ENCODE measurements at regions not wholly inside any gene's neighbourhood (a gene's known extent, or its start where the extent isn't known, plus 50 kb on each side); places are given as distances from the start of the nearest gene placed in this dataset.

DNA sequence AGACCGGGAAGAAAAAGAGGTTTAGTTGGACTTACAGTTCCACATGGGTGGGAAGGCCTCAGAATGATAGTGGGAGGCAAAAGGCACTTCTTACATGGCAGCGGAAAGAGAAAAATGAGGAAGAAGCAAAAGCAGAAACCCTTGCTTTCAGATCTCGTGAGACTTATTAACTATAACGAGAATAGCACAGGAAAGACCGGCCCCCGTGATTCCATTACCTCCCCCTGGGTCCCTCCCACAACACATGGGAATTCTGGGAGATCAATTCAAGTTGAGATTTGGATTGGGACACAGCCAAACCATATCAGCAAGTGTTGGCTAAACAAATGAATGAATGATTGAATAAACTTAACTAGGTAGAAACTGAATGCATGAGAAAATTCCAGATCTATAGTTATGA, 85.3 kb upstream of the PARP11 start:
- peak; percentile 68 to 73 for DNase-seq

- DNase-seq = no peak
Measured at GRCh38 chr12:3951380-3952135, 78.4 kb upstream of the PARP11 start.

DNA sequence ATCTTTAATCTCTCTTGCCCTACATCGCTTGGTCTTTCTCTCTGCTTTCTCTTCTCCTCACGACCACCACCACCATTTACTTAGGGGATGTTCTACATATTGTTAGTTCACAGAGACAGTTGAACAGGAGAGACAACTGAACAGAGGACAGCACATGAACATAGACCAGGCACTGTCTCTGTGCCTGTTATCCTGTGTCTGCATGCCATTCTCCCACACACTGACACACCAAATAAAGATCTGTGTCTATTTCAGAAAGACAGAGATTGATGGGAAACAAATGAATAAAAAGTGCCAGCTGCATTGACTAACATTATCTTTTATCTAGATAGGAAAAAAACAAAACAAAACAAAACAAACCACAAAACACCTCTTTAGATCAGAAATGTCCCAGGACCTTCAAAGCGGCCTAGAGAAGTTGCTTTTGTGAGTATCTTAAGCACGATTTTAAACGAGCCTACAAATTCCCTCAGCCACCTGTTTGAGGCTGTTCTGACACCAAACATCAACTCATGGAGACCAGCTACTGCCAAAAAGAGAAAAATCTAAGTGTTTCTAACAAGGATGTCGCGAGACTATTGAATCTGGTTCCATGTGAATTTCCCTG, 77.6 kb upstream of the PARP11 start:
- DNase-seq = no peak

DNA sequence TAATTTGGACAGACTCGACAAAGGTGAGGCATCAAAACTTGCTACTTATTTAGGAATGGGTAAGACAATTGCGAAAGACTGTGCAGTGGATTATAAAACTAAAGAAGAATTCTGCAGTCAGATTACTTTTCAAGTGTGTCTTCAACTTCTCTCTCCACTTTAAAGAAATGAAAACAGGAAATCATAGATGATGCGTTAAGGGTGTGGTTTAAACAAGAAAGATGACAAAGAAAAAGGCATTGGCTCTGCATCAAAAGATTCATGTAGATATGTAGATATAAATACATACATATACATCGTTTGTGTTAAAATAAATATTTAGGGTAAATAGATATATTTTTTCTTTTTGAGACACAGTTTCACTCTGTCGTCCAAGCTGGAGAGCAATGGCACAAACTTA, 74.6 kb upstream of the PARP11 start:
- DNase-seq = peak in 1 of 2 donors; percentile 73

DNA sequence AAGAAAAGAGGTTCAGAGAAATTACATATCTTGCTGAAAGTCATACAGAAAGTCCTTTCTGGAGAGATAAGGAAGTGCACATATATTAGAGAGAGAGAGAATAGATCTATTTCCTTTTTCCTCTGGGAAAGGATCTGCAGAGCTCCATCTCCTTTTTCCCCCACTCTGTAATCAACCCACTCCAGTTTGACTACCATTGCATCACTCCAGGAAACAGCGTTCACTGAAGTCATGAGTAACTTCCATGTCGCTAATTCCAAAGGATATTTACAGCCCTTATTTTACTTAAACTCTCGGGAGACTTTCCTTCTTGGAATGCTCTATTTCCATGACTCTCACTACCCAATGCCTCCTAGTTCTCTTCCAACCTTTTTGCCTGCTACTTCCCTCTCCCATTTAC, 72.5 kb upstream of the PARP11 start:
- DNase-seq = no peak

DNA sequence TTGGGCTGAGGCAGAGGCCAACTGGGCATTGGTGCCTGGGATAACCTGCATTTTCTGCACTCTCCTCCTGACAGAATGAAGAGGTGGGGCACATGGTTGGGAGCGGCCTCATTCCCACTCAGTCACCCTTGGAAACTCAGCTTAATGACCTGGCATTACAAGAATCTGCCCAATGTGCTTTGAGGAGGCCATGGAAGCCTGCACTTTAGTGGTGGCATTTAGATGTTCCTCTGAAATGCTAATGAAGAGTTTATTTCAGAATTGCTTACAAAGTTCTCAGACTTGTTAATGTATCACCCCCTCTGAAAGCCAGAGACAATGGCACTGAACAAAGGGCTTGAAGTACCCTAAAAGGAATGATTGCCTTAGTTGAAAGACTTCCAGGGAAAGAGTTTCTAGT, 71.4 kb upstream of the PARP11 start:
- no peak for DNase-seq

DNA sequence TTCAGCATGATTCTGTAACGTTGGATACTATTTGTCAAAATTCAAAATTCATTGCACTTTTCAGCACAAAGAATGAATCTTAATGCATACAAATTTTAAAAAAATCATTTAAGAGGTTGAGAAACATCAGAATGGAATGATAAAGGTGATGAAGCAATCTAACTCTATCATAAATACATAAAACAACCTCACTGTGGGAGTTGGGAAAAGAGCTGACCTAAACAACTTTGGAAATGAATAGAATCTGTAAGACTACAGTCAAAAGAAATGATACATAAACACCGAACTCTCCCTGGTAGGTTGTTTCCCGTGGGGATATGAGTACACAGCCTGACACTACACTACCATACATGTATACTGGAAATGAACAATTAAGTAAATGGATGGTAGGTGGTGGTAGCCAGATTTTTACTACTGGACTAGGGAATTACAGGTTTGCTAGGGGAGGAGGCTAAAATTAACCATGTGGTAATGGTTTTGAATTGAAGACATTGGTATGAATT, 64.9 kb upstream of the PARP11 start:
- no peak for DNase-seq

DNA sequence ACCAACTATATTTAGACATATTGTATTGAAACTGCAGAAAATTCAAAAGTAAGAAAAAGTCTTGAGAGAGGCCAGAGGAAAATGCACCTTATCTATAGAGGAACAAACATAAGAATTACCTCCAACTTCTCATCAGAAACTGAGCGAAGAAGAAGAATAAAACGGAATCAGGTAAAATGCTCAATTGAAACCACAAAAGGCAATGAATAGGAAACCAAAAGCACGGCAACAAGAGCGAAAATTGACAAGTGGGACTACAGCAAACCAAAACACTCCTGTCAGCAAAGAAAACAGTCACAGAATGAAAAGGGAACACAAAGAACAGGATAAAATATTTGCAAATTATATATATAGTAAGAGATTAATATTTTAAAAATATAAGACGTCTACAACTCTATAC, 61.9 kb upstream of the PARP11 start:
- DNase-seq = no peak

DNA sequence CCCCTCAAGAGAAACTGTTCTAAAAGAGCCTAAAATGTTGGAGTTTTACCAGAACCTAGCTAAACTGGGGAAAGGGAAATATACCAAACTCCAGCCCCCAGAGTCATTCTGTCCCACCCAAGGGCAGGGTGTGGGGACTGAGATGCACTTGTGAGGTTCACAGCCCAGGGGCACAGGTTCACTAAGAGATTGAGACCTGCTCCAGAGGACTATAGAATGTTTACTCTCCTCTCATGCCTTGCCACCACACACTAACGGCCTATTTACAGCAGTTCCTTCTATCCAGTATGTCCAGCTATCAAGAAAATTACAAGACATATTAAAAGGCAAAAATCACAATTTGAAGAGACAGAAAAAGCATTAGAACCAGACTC, 60.6 kb upstream of the PARP11 start:
- no peak for DNase-seq

DNA sequence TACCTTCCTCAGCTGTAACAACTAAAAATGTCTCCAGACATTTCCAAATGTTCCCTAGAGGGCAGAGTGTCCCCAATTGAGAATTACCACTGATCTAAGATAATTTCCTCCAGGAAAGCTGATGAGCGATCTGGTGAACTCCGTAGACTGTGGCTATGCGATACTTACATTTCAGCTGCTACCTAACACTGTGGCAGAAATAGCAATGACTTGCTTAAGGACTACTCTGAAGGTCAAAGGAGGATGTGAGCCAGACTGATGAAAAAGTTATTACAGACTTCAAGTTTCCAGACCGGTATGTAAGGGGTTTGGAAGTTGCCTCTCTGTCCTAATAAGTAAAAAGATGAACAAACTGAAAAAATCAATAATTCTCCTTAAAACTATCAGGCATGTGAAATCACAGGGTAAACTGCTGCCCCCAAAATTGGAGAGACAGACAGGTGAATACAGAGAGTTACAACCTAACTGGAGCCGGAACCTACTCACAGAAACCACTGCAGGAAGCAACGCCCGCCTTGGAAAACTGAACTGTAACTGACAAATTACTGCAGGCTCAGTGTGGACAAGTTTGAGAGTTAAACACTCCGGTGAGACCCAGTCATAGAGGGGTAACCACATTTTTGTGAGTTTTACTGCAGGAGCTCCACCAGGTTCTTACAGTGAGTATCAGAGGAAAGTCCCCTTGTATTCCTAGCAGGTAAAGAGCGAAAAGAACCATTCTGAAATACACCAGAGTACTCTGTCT, 60.0 kb upstream of the PARP11 start:
- no peak for DNase-seq

DNA sequence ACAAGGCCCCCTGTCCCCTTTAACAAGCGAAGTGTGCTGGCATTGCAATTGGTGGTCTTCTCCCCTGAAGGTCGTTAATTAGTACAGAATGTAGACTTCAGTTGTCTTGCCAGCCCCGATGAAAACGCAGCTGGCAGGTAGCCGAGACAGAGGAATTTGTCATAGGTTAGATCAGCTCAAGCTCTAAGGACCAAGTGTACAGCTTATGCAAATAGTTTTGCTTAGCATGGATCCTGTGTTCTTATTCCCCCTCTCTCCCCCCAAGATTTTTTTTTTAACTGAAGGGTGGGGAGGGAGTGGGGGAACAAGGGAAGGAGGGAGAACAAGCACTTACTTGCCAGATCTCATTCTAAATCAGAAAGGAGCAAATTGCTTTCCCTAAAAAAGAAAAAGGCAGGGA, 58.6 kb upstream of the PARP11 start:
- no peak for DNase-seq

DNA sequence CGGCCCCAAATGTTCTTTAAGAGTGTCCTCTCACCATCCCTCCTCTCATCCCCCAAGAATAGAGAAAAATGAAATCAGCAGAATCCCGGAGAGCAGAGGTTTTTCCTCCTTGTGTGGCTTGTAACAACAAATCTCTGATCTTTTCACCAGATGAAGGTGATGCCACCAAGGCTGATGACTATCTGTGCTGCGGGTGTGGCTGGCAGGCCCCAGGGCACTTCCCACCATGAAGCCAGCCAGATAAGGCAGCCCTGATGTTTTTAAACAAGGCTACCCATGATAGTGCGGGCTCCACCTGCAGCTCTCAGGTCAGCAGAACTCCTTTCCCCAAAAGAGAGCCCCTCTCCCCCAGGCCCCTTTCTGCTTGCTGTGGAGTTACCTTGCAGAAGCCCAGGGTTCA, 58.0 kb upstream of the PARP11 start:
- no peak for DNase-seq

DNA sequence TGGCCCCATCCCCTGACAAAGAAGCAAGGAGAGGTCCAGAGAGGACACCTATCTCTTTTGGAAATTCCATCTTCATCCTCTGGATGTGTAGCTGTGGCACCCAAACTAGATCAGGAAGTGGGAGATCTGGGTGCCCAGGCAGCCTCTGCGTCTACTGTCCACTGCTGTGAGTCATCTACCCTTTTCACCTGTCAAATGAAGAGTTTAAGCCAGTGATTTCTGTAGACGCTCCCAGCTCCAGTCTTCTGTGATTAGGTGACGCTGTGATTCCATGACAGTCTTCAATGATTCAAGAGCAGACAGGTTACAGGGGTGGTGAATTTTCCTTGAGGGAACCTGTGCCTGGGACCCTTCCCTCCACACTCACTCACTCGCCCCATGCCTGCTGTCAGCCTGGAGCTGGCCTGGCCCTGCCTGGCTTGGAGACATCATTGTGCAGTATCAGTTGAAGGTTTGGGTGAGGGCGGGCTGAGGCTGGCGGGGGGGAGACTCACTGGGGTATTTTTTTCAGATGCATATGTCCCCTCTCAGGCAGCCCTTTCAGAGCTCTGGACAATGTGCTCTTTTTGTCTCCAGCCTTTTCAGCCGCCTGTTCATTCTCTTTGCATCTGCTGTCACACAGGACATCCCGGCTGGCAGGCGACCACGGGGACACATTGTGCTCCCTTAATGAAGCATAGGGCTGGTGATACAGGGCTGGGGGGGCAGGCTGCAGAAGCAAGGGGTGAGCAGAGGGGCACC, 56.8 kb upstream of the PARP11 start:
- no peak for DNase-seq

DNA sequence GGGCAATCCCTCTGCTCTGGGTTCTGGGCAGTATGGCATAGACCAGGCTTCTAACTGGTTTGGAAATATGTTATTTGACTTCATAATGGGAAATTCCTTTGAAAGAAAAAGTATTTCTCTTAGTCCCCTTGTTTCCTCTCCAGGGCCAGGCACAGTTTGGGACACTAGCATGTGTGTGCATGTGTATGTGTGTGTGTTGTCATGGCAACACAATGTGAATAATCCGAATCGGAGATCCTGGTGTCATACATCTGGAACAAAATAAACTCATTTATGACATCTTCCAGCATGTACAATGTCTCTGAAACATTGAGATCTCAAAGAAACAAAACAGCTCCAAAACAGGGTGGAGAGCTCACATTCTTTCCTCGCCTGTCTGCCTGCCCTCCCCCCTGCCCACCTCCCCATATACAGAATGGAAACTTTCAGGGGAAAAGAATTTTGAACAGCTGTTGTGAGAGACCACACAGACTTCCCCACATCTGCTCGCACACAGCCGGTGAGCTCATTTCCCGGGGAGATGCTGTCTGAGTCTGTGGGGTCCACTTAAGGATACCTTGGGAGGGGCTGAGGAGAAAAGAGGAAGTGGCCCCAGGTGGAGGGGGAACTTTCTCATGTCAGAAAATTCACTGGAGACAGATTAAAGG, 55.5 kb upstream of the PARP11 start:
- no peak for DNase-seq

GRCh38 chr12:3925621-3926020, 52.4 kb upstream of the PARP11 start:
- no peak for DNase-seq

- DNase-seq = no peak
Measured at GRCh38 chr12:3924761-3925160, 51.6 kb upstream of the PARP11 start.

- no peak for DNase-seq
Measured at GRCh38 chr12:3923021-3923420, 49.8 kb upstream of the PARP11 start.
